ENCODE measurements at regions not wholly inside any gene's neighbourhood (a gene's known extent, or its start where the extent isn't known, plus 50 kb on each side); places are given as distances from the start of the nearest gene placed in this dataset.

- peaks cover 7% of the 10 kb centered on the region for H3K27me3 ChIP-seq (replicated peaks; ENCODE audit: insufficient read depth)
- TF ChIP-seq POLR2A (IDR thresholded peaks at IDR 0.05) (no peak), POLR2AphosphoS5 (IDR thresholded peaks at IDR 0.05) (no peak)
- TF ChIP-seq, protein P1, sequence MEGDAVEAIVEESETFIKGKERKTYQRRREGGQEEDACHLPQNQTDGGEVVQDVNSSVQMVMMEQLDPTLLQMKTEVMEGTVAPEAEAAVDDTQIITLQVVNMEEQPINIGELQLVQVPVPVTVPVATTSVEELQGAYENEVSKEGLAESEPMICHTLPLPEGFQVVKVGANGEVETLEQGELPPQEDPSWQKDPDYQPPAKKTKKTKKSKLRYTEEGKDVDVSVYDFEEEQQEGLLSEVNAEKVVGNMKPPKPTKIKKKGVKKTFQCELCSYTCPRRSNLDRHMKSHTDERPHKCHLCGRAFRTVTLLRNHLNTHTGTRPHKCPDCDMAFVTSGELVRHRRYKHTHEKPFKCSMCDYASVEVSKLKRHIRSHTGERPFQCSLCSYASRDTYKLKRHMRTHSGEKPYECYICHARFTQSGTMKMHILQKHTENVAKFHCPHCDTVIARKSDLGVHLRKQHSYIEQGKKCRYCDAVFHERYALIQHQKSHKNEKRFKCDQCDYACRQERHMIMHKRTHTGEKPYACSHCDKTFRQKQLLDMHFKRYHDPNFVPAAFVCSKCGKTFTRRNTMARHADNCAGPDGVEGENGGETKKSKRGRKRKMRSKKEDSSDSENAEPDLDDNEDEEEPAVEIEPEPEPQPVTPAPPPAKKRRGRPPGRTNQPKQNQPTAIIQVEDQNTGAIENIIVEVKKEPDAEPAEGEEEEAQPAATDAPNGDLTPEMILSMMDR (IDR thresholded peaks at IDR 0.05): no peak
- 63% methylated on average over 18 of the region's 18 CpGs for WGBS
- H3K4me3 ChIP-seq: no peak overlapping the region
- no peak for DNase-seq (ENCODE audit: low spot score)
- H3K4me1 ChIP-seq (replicated peaks): no peaks in the 10 kb centered on the region
- H3K9me3 ChIP-seq: no peaks in the 10 kb centered on the region
- no peaks in the 10 kb centered on the region for H3K36me3 ChIP-seq
- intact Hi-C loops (cut with DNase I): no loop called here
- H3K27ac ChIP-seq: no peak overlapping the region
Measured at GRCh38 chr14:104438166-104438887, 141.2 kb upstream of the C14orf180 start.

DNA sequence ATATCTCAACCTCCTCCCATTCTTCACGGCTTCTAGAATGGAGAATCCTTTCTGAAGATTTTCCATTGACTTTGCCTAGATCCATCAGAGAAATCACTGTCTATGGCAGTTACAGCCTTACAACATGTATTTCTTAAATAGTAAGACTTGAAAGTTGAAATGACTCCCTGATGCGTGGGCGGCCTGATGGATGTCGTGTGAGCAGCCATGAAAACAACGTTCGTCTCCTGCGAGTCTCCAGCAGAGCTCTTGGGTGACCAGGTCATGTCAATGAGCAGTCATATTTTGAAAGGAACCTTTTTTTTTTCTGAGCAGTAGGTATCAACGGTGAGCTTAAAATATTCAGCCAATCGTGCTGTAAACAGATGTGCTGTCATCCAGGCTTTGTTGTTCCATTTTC lies 139.9 kb upstream of the C14orf180 start:
- Histone ChIP-seq H3K4me1 (replicated peaks) (no peaks in the 10 kb centered on the region), H3K9me3 (no peaks in the 10 kb centered on the region), H3K4me3 (no peak overlapping the region), H3K27me3 (replicated peaks; ENCODE audit: insufficient read depth) (peaks cover 7% of the 10 kb centered on the region), H3K27ac (no peak overlapping the region), H3K36me3 (no peaks in the 10 kb centered on the region)
- DNase-seq (ENCODE audit: low spot score): no peak
- 92% methylated on average over 9 of the region's 9 CpGs for WGBS
- TF ChIP-seq POLR2AphosphoS5 (IDR thresholded peaks at IDR 0.05): no peak
- TF ChIP-seq, protein P1 (IDR thresholded peaks at IDR 0.05): no peak
- no peak for TF ChIP-seq POLR2A (IDR thresholded peaks at IDR 0.05)
- intact Hi-C loops (cut with DNase I): no loop called here

DNA sequence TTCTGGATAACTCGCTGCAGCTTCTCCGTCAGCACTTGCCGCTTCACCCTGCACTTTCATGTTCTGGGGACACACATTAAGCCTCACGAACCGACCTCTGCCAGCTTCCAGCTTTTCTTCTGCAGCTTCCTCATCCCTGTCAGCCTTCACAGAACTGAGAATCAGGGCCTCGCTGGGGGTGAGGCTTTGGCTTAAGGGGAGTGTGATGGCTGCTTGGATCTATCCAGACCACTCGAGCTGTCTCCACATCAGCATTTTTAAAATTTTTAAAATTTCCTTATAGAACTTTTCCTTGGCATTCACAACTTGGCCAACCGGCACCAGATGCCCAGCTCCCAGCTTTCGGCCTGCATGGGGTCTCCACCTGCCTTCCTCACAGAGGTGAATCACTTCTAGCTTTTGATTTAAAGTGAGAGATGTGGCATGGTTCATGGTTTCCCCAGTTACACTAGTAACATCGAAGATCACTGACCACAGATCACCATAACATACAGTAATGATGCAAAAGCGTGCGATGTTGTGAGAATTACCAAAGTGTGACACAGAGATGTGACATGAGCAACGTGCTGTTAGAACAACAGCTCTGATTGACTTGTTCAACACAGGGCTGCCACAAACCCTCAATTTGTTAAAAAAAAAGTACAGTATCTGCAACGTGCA lies 139.1 kb upstream of the C14orf180 start:
- Histone ChIP-seq H3K36me3 (no peaks in the 10 kb centered on the region), H3K4me1 (replicated peaks) (no peaks in the 10 kb centered on the region), H3K4me3 (no peak overlapping the region), H3K27me3 (replicated peaks; ENCODE audit: insufficient read depth) (peaks cover 7% of the 10 kb centered on the region), H3K27ac (no peak overlapping the region), H3K9me3 (no peaks in the 10 kb centered on the region)
- no peak for DNase-seq (ENCODE audit: low spot score)
- 93% methylated on average over 14 of the region's 14 CpGs for WGBS
- intact Hi-C loops (cut with DNase I): no loop called here
- TF ChIP-seq POLR2AphosphoS5 (IDR thresholded peaks at IDR 0.05): no peak
- TF ChIP-seq POLR2A (IDR thresholded peaks at IDR 0.05): no peak
- TF ChIP-seq, protein P1 (IDR thresholded peaks at IDR 0.05): no peak

GRCh38 chr14:104441275-104442106 lies 138.1 kb upstream of the C14orf180 start:
- WGBS: 92% methylated on average over 21 of the region's 21 CpGs
- no peaks in the 10 kb centered on the region for H3K9me3 ChIP-seq
- no peak overlapping the region for H3K4me3 ChIP-seq
- no peak for DNase-seq (ENCODE audit: low spot score)
- no peaks in the 10 kb centered on the region for H3K36me3 ChIP-seq
- H3K4me1 ChIP-seq (replicated peaks): no peaks in the 10 kb centered on the region
- TF ChIP-seq POLR2A (IDR thresholded peaks at IDR 0.05) (no peak), POLR2AphosphoS5 (IDR thresholded peaks at IDR 0.05) (no peak)
- TF ChIP-seq, protein P1 (IDR thresholded peaks at IDR 0.05): no peak
- intact Hi-C loops (cut with DNase I): no loop called here
- H3K27ac ChIP-seq: no peak overlapping the region
- peaks cover 7% of the 10 kb centered on the region for H3K27me3 ChIP-seq (replicated peaks; ENCODE audit: insufficient read depth)
